H9 (cell line): ENCODE measurements at regions not wholly inside any gene's neighbourhood (a gene's known extent, or its start where the extent isn't known, plus 50 kb on each side); places are given as distances from the start of the nearest gene placed in this dataset.

Source experiments
- DNase-seq: peaks from one replicate; pipeline ENCODE4 v3.0.0-alpha.2; 2017
- H2AFZ ChIP-seq: one replicate; pipeline ENCODE4 v1.6.1; 2013; ENCODE audit warnings: mild to moderate bottlenecking, low read length, control low read depth, moderate library complexity
- H2AK5ac ChIP-seq: 2 replicates; pipeline ENCODE4 v1.6.1; 2013; ENCODE audit warnings: low read length, control low read depth, mixed read lengths; ENCODE audit not compliant: insufficient read length
- H2BK120ac ChIP-seq: one replicate; pipeline ENCODE4 v1.6.1; 2013; ENCODE audit warnings: low read depth, mild to moderate bottlenecking, low read length, control low read depth, inconsistent platforms; ENCODE audit not compliant: poor library complexity, severe bottlenecking
- H2BK12ac ChIP-seq: 2 replicates; pipeline ENCODE4 v1.6.1; 2013; ENCODE audit warnings: low read length, control low read depth, mixed read lengths, low read depth; ENCODE audit not compliant: insufficient read length
- H2BK15ac ChIP-seq: 2 replicates; pipeline ENCODE4 v1.6.1; 2013; ENCODE audit warnings: low read depth, low read length, control low read depth
- H2BK20ac ChIP-seq: one replicate; pipeline ENCODE4 v1.6.1; 2013; ENCODE audit warnings: low read depth, mild to moderate bottlenecking, low read length, control low read depth, inconsistent platforms; ENCODE audit not compliant: poor library complexity, severe bottlenecking
- H2BK5ac ChIP-seq: 2 replicates; pipeline ENCODE4 v1.6.1; 2013; ENCODE audit warnings: low read length, control low read depth, mixed read lengths; ENCODE audit not compliant: insufficient read length
- H3K14ac ChIP-seq: 2 replicates; pipeline ENCODE4 v1.6.1; 2013; ENCODE audit warnings: low read length, control low read depth; ENCODE audit not compliant: insufficient read depth
- H3K18ac ChIP-seq: 2 replicates; pipeline ENCODE4 v1.6.1; 2013; ENCODE audit warnings: low read depth, mild to moderate bottlenecking, mixed read lengths, low read length, control low read depth; ENCODE audit not compliant: insufficient read length
- H3K23ac ChIP-seq: 2 replicates; pipeline ENCODE4 v1.6.1; 2013; ENCODE audit warnings: low read length, control low read depth, mixed read lengths, low read depth; ENCODE audit not compliant: insufficient read length
- H3K23me2 ChIP-seq: 2 replicates; pipeline ENCODE4 v1.6.1; 2013; ENCODE audit warnings: low read depth, mild to moderate bottlenecking, mixed read lengths, low read length, control low read depth; ENCODE audit not compliant: insufficient read length, poor library complexity, severe bottlenecking
- H3K27ac ChIP-seq: 2 replicates; pipeline ENCODE4 v1.5.1; 2013; ENCODE audit warnings: low read length, control low read depth, mixed read lengths, low read depth; ENCODE audit not compliant: insufficient read length
- H3K27me3 ChIP-seq: 2 replicates; pipeline ENCODE4 v1.6.1; 2013; ENCODE audit warnings: low read length, control low read depth, inconsistent platforms; ENCODE audit not compliant: insufficient read depth
- H3K4ac ChIP-seq: 2 replicates; pipeline ENCODE4 v1.6.1; 2013; ENCODE audit warnings: low read depth, mild to moderate bottlenecking, control low read depth, inconsistent platforms, low read length, moderate library complexity
- H3K4me1 ChIP-seq: 2 replicates; pipeline ENCODE4 v1.6.1; 2013; ENCODE audit warnings: low read length, control low read depth, inconsistent platforms; ENCODE audit not compliant: insufficient read depth
- H3K4me2 ChIP-seq: 2 replicates; pipeline ENCODE4 v1.6.1; 2013; ENCODE audit warnings: low read length, control low read depth, mixed read lengths; ENCODE audit not compliant: insufficient read length, insufficient read depth
- H3K56ac ChIP-seq: 2 replicates; pipeline ENCODE4 v1.6.1; 2013; ENCODE audit warnings: low read depth, mild to moderate bottlenecking, mixed read lengths, low read length, control low read depth; ENCODE audit not compliant: insufficient read length
- H3K79me1 ChIP-seq: 2 replicates; pipeline ENCODE4 v1.6.1; 2013; ENCODE audit warnings: low read depth, mild to moderate bottlenecking, moderate library complexity, low read length, control low read depth, inconsistent platforms; ENCODE audit not compliant: insufficient read depth, poor library complexity, severe bottlenecking
- H3K79me2 ChIP-seq: 2 replicates; pipeline ENCODE4 v1.6.1; 2013; ENCODE audit warnings: low read length, control low read depth, inconsistent platforms; ENCODE audit not compliant: insufficient read depth
- H3K9ac ChIP-seq: 2 replicates; pipeline ENCODE4 v1.6.1; 2013; ENCODE audit warnings: low read length, control low read depth, mixed read lengths; ENCODE audit not compliant: insufficient read length; ENCODE audit errors: extremely low read depth
- H3K9me3 ChIP-seq: one replicate; pipeline ENCODE4 v1.6.1; 2013; ENCODE audit warnings: low read depth, low read length, inconsistent platforms; ENCODE audit not compliant: control insufficient read depth
- H3T11ph ChIP-seq: one replicate; pipeline ENCODE4 v1.6.1; 2013; ENCODE audit warnings: mild to moderate bottlenecking, low read length, control low read depth, inconsistent platforms
- H4K20me1 ChIP-seq: one replicate; pipeline ENCODE4 v1.6.1; 2013; ENCODE audit not compliant: control insufficient read depth, insufficient read length, insufficient read depth
- H4K5ac ChIP-seq: 2 replicates; pipeline ENCODE4 v1.6.1; 2013; ENCODE audit warnings: low read depth, mild to moderate bottlenecking, mixed read lengths, low read length, control low read depth; ENCODE audit not compliant: insufficient read length
- H4K8ac ChIP-seq: replicated peaks from 2 replicates; pipeline ENCODE4 v1.6.1; 2013; ENCODE audit warnings: low read length, control low read depth, mixed read lengths, low read depth; ENCODE audit not compliant: insufficient read length
- H4K91ac ChIP-seq: 2 replicates; pipeline ENCODE4 v1.6.1; 2013; ENCODE audit warnings: low read depth, mild to moderate bottlenecking, moderate library complexity, mixed read lengths, low read length, control low read depth; ENCODE audit not compliant: insufficient read length
- H3K27ac Mint-ChIP-seq, 3 experiments: 2 replicates in 2 of 3; 3 replicates in 1 of 3; pipeline ENCODE4 v1.8.0; 2020 to 2021; ENCODE audit warnings: mixed read lengths in 3 of 3, mild to moderate bottlenecking in 1 of 3, moderate library complexity in 1 of 3
- H3K27me3 Mint-ChIP-seq: 2 replicates; pipeline ENCODE4 v1.8.0; 2021; ENCODE audit warnings: low read depth, mild to moderate bottlenecking, moderate library complexity, mixed read lengths
- H3K36me3 Mint-ChIP-seq, 3 experiments: 2 replicates in 2 of 3; 3 replicates in 1 of 3; pipeline ENCODE4 v1.8.0; 2020 to 2021; ENCODE audit warnings: low read depth in 3 of 3, mixed read lengths in 3 of 3; ENCODE audit not compliant: insufficient read depth in 1 of 3
- H3K4me1 Mint-ChIP-seq, 2 experiments: 2 replicates each; pipeline ENCODE4 v1.8.0; 2020; ENCODE audit warnings: mixed read lengths in 2 of 2
- H3K4me3 Mint-ChIP-seq, 2 experiments: 2 replicates in 1 of 2; 3 replicates in 1 of 2; pipeline ENCODE4 v1.8.0; 2020 to 2021; ENCODE audit warnings: mild to moderate bottlenecking in 2 of 2, mixed read lengths in 2 of 2, moderate library complexity in 1 of 2
- H3K9me3 Mint-ChIP-seq, 2 experiments: 2 replicates in 1 of 2; 3 replicates in 1 of 2; pipeline ENCODE4 v1.8.0; 2020; ENCODE audit warnings: mild to moderate bottlenecking in 2 of 2, mixed read lengths in 2 of 2, moderate library complexity in 1 of 2
- TF ChIP-seq, protein P1 (sequence below): fragments of 200-600 bp; sonication (generic); conservative IDR thresholded peaks from 3 replicates; pipeline ENCODE4 v1.8.0; 2021; ENCODE audit warnings: antibody characterized with exemption, mild to moderate bottlenecking

DNA sequence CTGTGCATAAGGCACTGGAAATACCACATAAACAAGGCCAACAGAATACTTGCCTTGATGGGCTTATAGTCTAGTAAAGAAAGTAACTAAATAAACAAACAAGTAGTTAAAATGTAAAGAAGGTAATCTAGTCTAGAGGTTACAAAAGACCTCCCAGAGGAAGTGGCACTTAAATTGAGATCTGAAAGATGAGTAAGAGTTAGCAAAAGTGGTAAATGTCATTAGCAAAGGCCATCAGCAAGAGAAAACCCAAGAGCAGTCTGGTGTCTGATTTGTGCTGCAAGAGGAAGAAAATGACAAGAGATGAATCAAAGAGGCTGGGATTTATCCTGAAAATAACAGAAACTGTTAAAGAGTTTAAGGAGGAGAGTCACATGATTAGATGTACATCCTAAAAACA, 96.6 kb upstream of the SMLR1 start:
- H3K79me1 ChIP-seq = no peaks in the 10 kb centered on the region
- H2AK5ac ChIP-seq = no peak overlapping the region
- no peaks in the 10 kb centered on the region for H3K27me3 ChIP-seq
- Mint-ChIP-seq H3K4me3 (no peak overlapping the region), H3K36me3 (peaks cover 0 to 6% (median 3%) of the 10 kb centered on the region in 3 experiments; a peak in 1 of 7 replicates), H3K27me3 (no peaks in the 10 kb centered on the region), H3K27ac (no peak overlapping the region; a peak in 1 of 7 replicates), H3K9me3 (peaks cover 9 to 12% of the 10 kb centered on the region in 2 experiments), H3K4me1 (0 out of 4 replicates have a peak, but pooled peaks cover 0 to 4% of the 10 kb centered on the region in 2 experiments)
- H3K56ac ChIP-seq = no peak overlapping the region
- H3K23me2 ChIP-seq = no peaks in the 10 kb centered on the region
- H3K23ac ChIP-seq = no peak overlapping the region
- H3T11ph ChIP-seq = no peak overlapping the region
- H2BK5ac ChIP-seq = no peak overlapping the region
- H4K5ac ChIP-seq = no peak overlapping the region
- H3K79me2 ChIP-seq = no peaks in the 10 kb centered on the region
- H3K4me2 ChIP-seq = no peak overlapping the region
- no peak overlapping the region for H2BK20ac ChIP-seq
- H2BK15ac ChIP-seq = no peak overlapping the region
- no peak overlapping the region for H2BK12ac ChIP-seq
- H4K8ac ChIP-seq = no peak overlapping the region
- no peak overlapping the region for H3K14ac ChIP-seq
- H4K91ac ChIP-seq = no peak overlapping the region
- H3K27ac ChIP-seq = no peak overlapping the region
- no peak overlapping the region for H3K4ac ChIP-seq
- H2AFZ ChIP-seq = no peak overlapping the region
- H2BK120ac ChIP-seq = no peak overlapping the region
- no peak for DNase-seq
- no peak overlapping the region for H3K18ac ChIP-seq
- no peaks in the 10 kb centered on the region for H3K4me1 ChIP-seq
- no peak overlapping the region for H3K9ac ChIP-seq
- H4K20me1 ChIP-seq = no peaks in the 10 kb centered on the region
- TF ChIP-seq, protein P1, sequence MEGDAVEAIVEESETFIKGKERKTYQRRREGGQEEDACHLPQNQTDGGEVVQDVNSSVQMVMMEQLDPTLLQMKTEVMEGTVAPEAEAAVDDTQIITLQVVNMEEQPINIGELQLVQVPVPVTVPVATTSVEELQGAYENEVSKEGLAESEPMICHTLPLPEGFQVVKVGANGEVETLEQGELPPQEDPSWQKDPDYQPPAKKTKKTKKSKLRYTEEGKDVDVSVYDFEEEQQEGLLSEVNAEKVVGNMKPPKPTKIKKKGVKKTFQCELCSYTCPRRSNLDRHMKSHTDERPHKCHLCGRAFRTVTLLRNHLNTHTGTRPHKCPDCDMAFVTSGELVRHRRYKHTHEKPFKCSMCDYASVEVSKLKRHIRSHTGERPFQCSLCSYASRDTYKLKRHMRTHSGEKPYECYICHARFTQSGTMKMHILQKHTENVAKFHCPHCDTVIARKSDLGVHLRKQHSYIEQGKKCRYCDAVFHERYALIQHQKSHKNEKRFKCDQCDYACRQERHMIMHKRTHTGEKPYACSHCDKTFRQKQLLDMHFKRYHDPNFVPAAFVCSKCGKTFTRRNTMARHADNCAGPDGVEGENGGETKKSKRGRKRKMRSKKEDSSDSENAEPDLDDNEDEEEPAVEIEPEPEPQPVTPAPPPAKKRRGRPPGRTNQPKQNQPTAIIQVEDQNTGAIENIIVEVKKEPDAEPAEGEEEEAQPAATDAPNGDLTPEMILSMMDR = no peak
- H3K9me3 ChIP-seq = no peaks in the 10 kb centered on the region
